CD4-positive, alpha-beta T cell treated with Interleukin-15 for 4 hours (primary cell): ENCODE measurements at regions not wholly inside any gene's neighbourhood (a gene's known extent, or its start where the extent isn't known, plus 50 kb on each side); places are given as distances from the start of the nearest gene placed in this dataset.

Source experiments
- DNase-seq: peaks from one replicate; pipeline ENCODE4 v3.0.0-alpha.2; 2020; ENCODE audit warnings: low spot score

- DNase-seq, result no peak
Observed at GRCh38 chr2:5915881-5916310, 223.7 kb downstream of the SOX11 start.

GRCh38 chr2:5921081-5921642 is 229.0 kb downstream of the SOX11 start:
- no peak for DNase-seq

DNA sequence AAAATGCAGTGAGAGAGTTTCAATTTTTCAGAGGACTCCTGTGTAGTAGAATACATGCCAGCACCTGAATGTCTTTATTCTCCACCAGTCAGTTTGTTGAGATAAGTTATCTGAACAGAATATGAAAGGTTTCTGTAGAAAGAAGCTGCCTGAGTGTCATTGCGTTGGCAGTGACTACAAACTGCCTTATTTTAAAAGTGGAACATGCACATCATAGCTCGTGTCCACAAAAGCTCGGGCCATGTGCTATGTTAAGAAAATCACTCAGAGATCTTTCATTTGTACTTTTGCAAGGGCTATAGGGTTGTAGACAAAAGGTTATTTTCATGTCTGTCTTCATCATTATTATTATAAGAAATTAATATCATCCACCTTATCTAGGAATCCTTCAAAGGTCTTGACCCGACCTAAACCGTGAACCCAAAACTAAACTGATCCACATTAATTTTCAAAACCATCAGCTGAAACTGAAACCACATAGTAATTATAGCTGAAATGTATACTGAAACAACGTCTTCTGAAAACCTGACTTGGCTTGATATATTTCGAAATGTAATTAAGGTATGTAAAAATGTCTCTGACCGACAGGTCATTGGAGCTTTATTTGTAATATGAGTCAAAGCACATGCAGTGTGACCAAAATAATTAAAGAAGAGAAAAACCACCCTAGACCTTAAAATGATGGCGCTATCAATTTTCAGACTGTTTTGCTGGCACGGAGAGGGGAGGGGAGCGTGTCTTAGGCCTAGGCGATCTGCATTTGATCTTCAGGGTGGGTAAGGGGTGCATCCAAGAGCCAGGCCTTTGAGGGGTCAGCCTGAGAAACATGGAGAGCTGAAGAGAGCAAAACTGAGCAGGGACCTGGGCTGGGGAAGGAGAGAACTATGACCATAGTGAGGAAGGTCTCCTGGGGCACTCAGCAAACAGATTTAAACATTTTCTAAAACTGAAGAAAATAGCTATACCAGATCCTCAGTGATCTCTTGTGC is 232.1 kb downstream of the SOX11 start:
- DNase-seq, result no peak

DNA sequence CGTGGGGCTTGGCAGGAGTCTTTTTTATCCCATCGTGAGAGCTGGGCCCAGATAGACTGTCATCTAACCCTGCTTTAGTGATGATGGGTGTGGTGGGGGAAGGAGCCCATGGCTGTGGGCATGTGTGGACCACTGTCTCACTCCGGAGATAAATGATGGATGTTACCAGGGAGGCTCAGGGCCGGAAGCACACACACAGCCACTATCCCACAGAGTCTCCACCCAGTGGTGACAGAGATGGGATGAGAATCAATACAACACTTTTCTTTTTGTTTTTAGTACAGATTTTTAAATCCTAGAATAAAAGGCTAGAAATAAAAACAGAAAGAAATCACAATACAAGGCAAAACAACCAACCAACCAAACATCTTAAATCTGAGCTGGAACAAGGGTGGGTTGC is 233.4 kb downstream of the SOX11 start:
- DNase-seq, result no peak

DNA sequence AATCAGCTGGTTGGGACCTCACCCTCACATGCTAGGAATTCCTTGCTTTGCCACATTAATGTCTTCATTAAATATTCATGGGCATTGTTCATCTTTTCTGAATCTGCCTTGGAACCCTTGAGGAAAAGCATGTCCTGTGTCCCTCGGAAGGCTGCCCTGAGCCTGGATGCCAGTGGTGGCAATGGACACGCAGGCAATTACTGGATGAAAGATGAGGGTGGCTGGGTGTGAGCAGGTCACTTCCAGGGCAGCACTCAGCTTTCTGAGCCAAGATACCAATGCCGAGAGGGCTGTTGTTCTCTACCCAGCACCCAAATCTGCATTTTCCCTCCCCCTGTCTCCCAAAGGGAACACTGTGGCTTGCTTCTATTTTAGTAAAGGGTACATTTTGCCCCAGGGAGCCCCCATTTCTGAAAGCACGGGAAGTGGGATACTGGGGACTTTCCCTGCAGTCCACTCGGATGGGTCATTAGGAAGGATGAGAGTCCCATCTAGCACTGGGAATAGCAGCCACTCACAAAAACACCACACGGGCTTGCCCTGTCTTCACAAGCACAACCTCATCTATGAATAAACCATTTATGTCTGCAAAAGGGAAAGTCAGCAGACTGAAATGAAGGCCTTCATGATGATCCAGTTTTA is 234.8 kb downstream of the SOX11 start:
- no peak for DNase-seq

DNA sequence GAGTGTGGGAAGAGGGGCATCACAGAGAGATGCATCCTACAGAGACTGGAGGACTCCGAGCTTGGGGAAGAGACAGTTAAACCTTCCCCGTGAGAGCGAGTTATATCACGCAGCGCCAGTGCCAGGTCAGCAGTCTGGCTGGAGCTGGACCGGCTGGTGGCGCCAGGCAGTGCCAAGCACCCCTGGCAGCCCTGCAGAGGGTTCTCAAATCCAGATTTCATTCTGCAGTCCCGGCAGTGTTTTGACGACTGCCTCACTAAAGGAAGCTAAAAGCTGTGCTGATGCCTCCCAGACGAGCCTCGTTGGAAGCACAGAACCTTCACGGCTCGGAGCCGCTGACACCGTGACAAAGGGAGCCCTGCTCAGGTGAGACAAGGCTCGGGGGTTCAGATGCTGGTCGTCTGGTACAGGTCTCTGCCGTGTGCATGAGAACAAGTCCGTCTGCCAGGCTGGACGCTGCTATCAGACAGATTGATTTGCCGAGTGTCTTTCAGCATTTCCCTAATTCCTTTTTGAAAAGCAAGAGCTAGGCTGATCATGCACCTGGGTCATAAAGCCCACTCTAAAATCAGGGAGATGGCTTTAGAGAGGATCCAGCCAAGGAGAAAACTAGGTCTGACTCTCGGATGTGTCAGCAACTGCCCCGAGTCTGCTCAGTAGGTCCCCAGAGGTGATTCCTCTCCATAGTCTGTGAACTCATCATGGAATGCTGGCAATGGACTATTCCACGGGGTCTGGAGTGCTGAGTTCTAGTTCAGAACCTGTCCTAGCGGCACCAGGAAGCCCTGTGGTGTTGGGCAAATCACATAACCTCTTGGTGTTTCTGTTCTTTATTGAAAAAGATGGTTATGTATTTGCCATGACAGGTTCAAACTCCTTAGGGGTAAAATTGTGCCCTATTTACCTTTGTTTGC is 240.6 kb downstream of the SOX11 start:
- no peak for DNase-seq

- no peak for DNase-seq
Observed at GRCh38 chr2:5933669-5934068, 241.5 kb downstream of the SOX11 start.

- DNase-seq, result no peak
Observed at GRCh38 chr2:5937321-5937720, 245.1 kb downstream of the SOX11 start.

DNA sequence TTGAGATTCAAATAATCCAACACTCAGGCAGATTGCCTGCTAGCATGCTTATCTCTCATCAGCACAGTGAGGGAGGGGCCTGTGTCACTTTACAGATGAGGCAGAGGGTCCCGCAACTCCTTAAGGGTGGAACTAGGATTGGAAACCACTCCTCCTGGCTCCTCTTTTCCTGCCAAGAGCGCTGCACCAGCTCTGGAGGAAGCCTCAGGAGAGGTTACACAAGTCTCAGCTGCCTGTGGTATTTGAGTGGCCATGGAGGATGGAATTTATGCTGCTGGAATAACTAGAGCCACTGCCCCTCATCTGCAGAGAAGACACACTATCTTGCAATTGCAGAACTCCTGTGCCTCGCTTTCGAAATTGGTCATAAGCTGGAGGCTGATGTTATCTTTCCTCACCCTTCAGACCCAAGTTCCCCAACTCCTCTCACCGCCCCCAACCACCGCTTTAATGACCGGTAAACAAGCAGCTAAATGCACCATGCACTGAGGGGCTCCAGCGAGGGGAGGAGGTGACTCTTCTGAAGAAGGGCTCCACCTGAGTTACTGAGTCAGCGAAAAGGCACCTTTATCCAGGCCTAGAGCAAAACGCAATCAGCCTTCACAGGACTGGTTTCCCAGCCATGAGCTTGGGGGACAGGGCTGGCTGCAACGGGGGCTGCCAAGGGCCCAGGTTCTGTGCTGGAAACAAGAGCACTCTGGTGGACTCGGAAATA is 245.8 kb downstream of the SOX11 start:
- DNase-seq, result no peak

- DNase-seq, result no peak
Observed at GRCh38 chr2:5938566-5938896, 246.3 kb downstream of the SOX11 start.

DNA sequence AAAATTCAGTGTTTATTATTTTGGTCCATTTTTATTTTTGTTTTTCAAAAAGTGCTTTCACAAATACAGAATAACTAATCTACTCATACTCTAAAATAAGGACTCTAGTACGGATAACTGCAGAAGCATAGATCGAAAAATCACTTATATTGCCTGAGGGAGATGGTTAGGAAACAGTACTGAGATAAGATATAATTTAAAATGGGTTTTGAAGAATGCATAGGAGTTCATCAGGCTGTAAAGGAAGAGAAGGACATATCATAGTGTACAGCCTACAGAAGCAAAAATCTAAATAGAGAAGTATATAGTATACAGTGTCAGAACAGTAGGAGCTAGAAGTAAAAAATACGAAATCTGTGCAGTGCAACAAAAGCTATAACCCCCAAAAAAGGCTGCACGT is 247.4 kb downstream of the SOX11 start:
- DNase-seq, result no peak

DNA sequence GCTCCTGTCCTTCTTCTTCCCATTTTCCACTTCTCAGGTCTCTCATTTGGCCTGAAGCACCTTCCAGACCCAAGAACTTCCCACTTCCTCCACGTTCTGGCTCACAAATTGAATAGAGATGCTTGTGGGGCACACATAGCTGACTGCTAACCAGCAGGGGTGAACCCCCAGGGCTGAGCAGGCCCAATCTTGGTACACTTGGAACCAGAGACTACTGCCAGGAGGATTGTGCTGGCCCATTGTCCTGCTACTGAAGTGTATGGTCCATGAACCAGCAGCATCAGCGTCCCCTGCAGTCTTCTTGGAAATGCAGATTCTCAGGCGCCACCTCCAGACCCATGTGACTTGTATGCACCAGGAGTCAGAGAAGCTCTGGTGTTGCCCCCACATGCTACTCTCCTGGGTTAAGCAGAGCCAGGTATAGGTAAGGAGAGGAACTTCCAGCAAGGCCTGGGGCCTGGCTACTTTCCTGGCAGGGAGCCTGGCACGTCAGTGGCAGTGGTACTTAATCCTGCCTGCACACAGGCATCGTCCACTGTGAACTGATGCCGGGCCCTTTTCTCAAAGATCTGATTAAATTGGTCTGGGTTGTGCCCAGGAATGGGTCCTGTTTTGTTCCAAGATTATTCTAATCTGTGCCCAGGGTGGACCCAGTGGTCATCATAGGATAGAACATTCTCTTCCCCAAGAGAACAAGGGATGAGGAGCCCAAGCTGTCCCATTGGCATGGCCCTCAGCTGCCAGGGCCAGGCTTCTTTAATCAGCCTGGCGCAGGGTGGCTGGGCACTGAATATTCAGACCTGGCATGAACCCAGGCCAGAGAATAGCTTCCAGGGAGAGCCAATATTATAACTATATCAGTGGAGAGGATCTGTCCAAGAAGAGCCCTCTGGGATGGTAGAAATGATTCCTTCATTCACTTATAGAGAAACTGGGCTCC is 248.7 kb downstream of the SOX11 start:
- no peak for DNase-seq

GRCh38 chr2:5942204-5942603 is 250.0 kb downstream of the SOX11 start:
- DNase-seq, result no peak

- DNase-seq, result no peak
Observed at GRCh38 chr2:5945742-5946141, 253.6 kb downstream of the SOX11 start.

GRCh38 chr2:5946225-5947115 is 254.3 kb downstream of the SOX11 start:
- no peak for DNase-seq

DNA sequence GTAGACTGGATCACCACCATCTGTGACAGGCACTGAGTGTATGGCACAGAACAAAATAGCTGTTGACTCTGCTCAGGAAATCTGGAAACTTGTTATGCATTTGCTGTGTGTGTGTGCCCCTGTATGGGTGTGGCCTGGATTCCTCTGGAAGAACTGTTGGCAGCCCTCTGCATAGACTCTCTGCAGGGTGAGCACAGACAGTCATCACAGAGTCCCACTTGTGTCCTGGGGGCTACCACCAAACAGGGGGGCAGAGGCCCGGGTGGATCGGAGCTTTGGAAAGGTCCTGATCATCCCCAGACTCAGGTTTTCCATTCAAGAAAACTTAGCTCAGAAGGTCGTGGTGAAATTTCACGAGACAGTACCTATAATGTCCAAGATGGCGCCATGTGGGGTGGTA is 258.6 kb downstream of the SOX11 start:
- DNase-seq, result no peak

DNA sequence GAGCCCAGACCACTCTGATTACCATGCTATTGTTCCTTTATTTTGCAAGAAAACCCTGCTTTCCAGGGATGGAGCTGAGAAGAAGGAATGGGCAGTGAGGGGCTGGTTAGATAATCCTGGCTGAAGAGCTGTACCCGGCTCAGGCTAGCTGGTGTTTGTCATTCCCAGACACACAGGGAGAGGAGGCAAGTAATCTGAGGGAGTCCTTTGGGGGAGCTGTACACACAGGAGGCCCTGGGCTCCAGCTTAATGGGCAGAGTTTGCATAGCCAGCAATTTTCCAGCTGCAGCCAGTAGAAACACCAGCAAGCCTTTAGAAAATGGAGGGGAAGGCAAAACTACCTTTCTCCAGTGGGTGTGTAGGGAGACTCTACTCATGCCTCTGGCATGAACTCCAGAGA is 259.3 kb downstream of the SOX11 start:
- no peak for DNase-seq

- DNase-seq, result no peak
Observed at GRCh38 chr2:5953525-5953924, 261.3 kb downstream of the SOX11 start.

- no peak for DNase-seq
Observed at GRCh38 chr2:5954509-5954908, 262.3 kb downstream of the SOX11 start.
